SK-N-SH (cell line): ENCODE measurements at regions not wholly inside any gene's neighbourhood (a gene's known extent, or its start where the extent isn't known, plus 50 kb on each side); places are given as distances from the start of the nearest gene placed in this dataset.

Experiments used
- CTCF ChIA-PET: fragments of 300-600, 350-600 bp; formaldehyde crosslinking; extraction: SDS; loops from one replicate; lab custom pipeline; 2021; lab: Yijun Ruan, JAX
- POLR2A ChIA-PET: fragments of 350-600 bp; sonication (Branson Sonifier 250); formaldehyde crosslinking; extraction: SDS; loops from one replicate; lab custom pipeline; 2020; ENCODE audit warnings: antibody characterized with exemption, inconsistent platforms; lab: Yijun Ruan, JAX
- DNase-seq: peaks from one replicate; pipeline ENCODE4 v3.0.0; 2012
- H2AFZ ChIP-seq: fragments of 200-600 bp; sonication (generic); 2 replicates; pipeline ENCODE4 v1.8.1; 2016; ENCODE audit warnings: antibody characterized with exemption, mild to moderate bottlenecking, low read depth
- H3F3A ChIP-seq: fragments of 200-600 bp; sonication (generic); replicated peaks from 2 replicates; pipeline ENCODE3; 2016; ENCODE audit warnings: antibody characterized with exemption, mild to moderate bottlenecking; ENCODE audit not compliant: insufficient read depth
- H3K27ac ChIP-seq, 2 experiments: fragments of 200-500 bp in 1 of 2; fragments of 200-600 bp in 1 of 2; sonication (Bioruptor generic) in 1 of 2; sonication (generic), shearing (Covaris generic) in 1 of 2; 2 replicates each; pipeline versions ENCODE4 v1.5.1 to v1.6.1; 2014 to 2016; ENCODE audit warnings: low read depth in 2 of 2, inconsistent platforms in 1 of 2, low read length in 1 of 2, mild to moderate bottlenecking in 1 of 2, mixed read lengths in 1 of 2
- H3K27me3 ChIP-seq: fragments of 200-600 bp; sonication (generic), shearing (Covaris generic); 2 replicates; pipeline ENCODE4 v1.6.1; 2016; ENCODE audit warnings: mixed run types; ENCODE audit not compliant: insufficient read depth
- H3K36me3 ChIP-seq, 2 experiments: fragments of 200-500 bp in 1 of 2; fragments of 200-600 bp in 1 of 2; sonication (Bioruptor generic) in 1 of 2; sonication (generic) in 1 of 2; replicated peaks in 1 of 2; 2 replicates each; pipeline versions ENCODE3 to v1.5.1; 2014 to 2016; ENCODE audit warnings: low read length in 1 of 2, mild to moderate bottlenecking in 1 of 2; ENCODE audit not compliant: insufficient read depth in 2 of 2, control insufficient read depth in 1 of 2
- H3K4me1 ChIP-seq, 2 experiments: fragments of 200-500 bp in 1 of 2; fragments of 200-600 bp in 1 of 2; sonication (Bioruptor generic) in 1 of 2; sonication (generic), shearing (Covaris generic) in 1 of 2; 2 replicates each; pipeline versions ENCODE4 v1.5.1 to v1.6.1; 2014 to 2016; ENCODE audit warnings: low read depth in 1 of 2, low read length in 1 of 2, mixed run types in 1 of 2; ENCODE audit not compliant: insufficient read depth in 2 of 2, control insufficient read depth in 1 of 2
- H3K4me2 ChIP-seq: fragments of 200-600 bp; sonication (generic), shearing (Covaris generic); 2 replicates; pipeline ENCODE4 v1.6.1; 2017; ENCODE audit warnings: mixed run types
- H3K4me3 ChIP-seq, 2 experiments: fragments of 200-500 bp in 1 of 2; fragments of 200-600 bp in 1 of 2; sonication (Bioruptor generic) in 1 of 2; sonication (generic), shearing (Covaris generic) in 1 of 2; 2 replicates each; pipeline versions ENCODE4 v1.5.1 to v1.8.1; 2014 to 2016; ENCODE audit warnings: low read depth in 2 of 2, inconsistent platforms in 1 of 2, low read length in 1 of 2, mild to moderate bottlenecking in 1 of 2, mixed read lengths in 1 of 2, moderate library complexity in 1 of 2
- H3K79me2 ChIP-seq: fragments of 200-600 bp; sonication (generic); 2 replicates; pipeline ENCODE4 v1.8.1; 2017; ENCODE audit warnings: mild to moderate bottlenecking; ENCODE audit not compliant: insufficient read depth
- H3K9ac ChIP-seq: fragments of 200-600 bp; sonication (generic); 2 replicates; pipeline ENCODE4 v1.6.1; 2017; ENCODE audit warnings: mixed run types
- H3K9me2 ChIP-seq: fragments of 200-600 bp; sonication (generic); 2 replicates; pipeline ENCODE4 v1.6.1; 2017; ENCODE audit warnings: mixed run types
- H3K9me3 ChIP-seq: fragments of 200-600 bp; sonication (generic); 2 replicates; pipeline ENCODE4 v1.6.1; 2017; ENCODE audit warnings: mixed run types, mild to moderate bottlenecking, moderate library complexity
- H4K20me1 ChIP-seq: fragments of 200-600 bp; sonication (generic); 2 replicates; pipeline ENCODE4 v1.6.1; 2017; ENCODE audit warnings: mild to moderate bottlenecking, mixed run types; ENCODE audit not compliant: insufficient read depth
- CTCF ChIP-seq: fragments of 200-600 bp; sonication (generic); IDR thresholded peaks from 2 replicates; pipeline ENCODE4 v1.6.1; 2017; ENCODE audit warnings: antibody characterized with exemption, mild to moderate bottlenecking, moderate library complexity
- FOSL2 ChIP-seq: IDR thresholded peaks from 2 replicates; pipeline ENCODE4 v1.4.0; 2012; ENCODE audit warnings: low read depth, mild to moderate bottlenecking, moderate library complexity, borderline replicate concordance
- FOXJ3 ChIP-seq: sonication (generic); formaldehyde crosslinking; IDR thresholded peaks from 2 replicates; pipeline ENCODE4 v1.5.1; 2020; ENCODE audit warnings: mild to moderate bottlenecking, missing genetic modification reagents
- RAD21 ChIP-seq: IDR thresholded peaks from 2 replicates; pipeline ENCODE4 v1.6.1; 2012; ENCODE audit warnings: mild to moderate bottlenecking, low read length
- RXRA ChIP-seq: IDR thresholded peaks from 2 replicates; pipeline ENCODE4 v1.4.0; 2012; ENCODE audit warnings: low read depth, mild to moderate bottlenecking, borderline replicate concordance
- TCF12 ChIP-seq: IDR thresholded peaks from 2 replicates; pipeline ENCODE4 v1.4.0; 2012
- TEAD4 ChIP-seq: IDR thresholded peaks from 2 replicates; pipeline ENCODE4 v1.4.0; 2012; ENCODE audit warnings: mild to moderate bottlenecking, borderline replicate concordance; ENCODE audit not compliant: insufficient read depth
- WGBS: methylation state at CpG from one replicate; pipeline ENCODE4 v1.1.6; 2017; ENCODE audit warnings: low lambda C conversion rate; 5-methylcytosine and 5-hydroxymethylcytosine counted together
- TF ChIP-seq, protein P1 (sequence below): IDR thresholded peaks from 2 replicates; pipeline ENCODE4 v1.4.0; 2012; ENCODE audit warnings: low read depth, borderline replicate concordance

DNA sequence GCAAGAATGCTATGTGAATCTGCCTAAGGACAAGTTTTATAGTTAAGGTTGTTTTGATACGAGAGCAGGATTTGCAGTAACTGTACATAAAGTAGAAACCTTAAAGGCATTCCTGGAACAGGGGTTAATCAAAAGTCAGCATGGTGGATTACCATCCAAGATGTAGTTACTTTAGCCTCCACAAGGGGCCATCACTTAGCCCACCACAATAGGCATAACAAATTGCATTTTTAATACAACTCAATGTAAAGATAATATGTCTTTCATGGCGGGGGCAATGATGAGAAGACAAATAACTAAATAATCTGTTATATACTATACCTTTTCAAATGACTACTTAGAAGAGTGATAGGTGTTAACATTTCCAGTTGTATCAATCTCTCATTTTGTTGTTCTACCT, 611.2 kb upstream of the ADGRL4 start:
- TF ChIP-seq RAD21 (peak; percentile 10; the same call in 1 of the 2 replicates), CTCF (peak; percentile 50), FOSL2 (no peak)
- no peaks in the 10 kb centered on the region for H4K20me1 ChIP-seq
- no peaks in the 10 kb centered on the region for H3F3A ChIP-seq
- no peaks in the 10 kb centered on the region for H3K9me2 ChIP-seq
- no peak overlapping the region for H3K9ac ChIP-seq
- H3K9me3 ChIP-seq = no peaks in the 10 kb centered on the region
- 94% methylated on average over 2 of the region's 2 CpGs for WGBS
- no peak overlapping the region for H2AFZ ChIP-seq
- H3K27me3 ChIP-seq = no peaks in the 10 kb centered on the region
- H3K79me2 ChIP-seq = no peaks in the 10 kb centered on the region
- no peak overlapping the region for H3K4me2 ChIP-seq
- ChIA-PET POLR2A (no interaction called here), CTCF (interaction anchor here (0.7 kb wide), 1 partner anchor 18 kb away, joined by 3 read pairs; no protein-coding TSS in a partner anchor)
- H3K4me1 ChIP-seq = no peaks in the 10 kb centered on the region
- no peak overlapping the region for H3K27ac ChIP-seq
- H3K36me3 ChIP-seq = no peaks in the 10 kb centered on the region
- no peak for DNase-seq
- H3K4me3 ChIP-seq = no peak overlapping the region

- no peaks in the 10 kb centered on the region for H3F3A ChIP-seq
- no peaks in the 10 kb centered on the region for H3K79me2 ChIP-seq
- no peak for DNase-seq
- ChIA-PET CTCF (no interaction called here), POLR2A (no interaction called here)
- no peaks in the 10 kb centered on the region for H4K20me1 ChIP-seq
- peak overlapping the region; percentile 44 for H2AFZ ChIP-seq
- H3K9me3 ChIP-seq = no peaks in the 10 kb centered on the region
- no peaks in the 10 kb centered on the region for H3K36me3 ChIP-seq
- WGBS = 21% methylated on average over 2 of the region's 2 CpGs
- peak overlapping the region; percentile 6; the same call in 1 of the 2 replicates for H3K4me2 ChIP-seq
- H3K27ac ChIP-seq = no peak overlapping the region
- TF ChIP-seq RXRA (no peak), TCF12 (no peak), FOXJ3 (no peak)
- TF ChIP-seq, protein P1, sequence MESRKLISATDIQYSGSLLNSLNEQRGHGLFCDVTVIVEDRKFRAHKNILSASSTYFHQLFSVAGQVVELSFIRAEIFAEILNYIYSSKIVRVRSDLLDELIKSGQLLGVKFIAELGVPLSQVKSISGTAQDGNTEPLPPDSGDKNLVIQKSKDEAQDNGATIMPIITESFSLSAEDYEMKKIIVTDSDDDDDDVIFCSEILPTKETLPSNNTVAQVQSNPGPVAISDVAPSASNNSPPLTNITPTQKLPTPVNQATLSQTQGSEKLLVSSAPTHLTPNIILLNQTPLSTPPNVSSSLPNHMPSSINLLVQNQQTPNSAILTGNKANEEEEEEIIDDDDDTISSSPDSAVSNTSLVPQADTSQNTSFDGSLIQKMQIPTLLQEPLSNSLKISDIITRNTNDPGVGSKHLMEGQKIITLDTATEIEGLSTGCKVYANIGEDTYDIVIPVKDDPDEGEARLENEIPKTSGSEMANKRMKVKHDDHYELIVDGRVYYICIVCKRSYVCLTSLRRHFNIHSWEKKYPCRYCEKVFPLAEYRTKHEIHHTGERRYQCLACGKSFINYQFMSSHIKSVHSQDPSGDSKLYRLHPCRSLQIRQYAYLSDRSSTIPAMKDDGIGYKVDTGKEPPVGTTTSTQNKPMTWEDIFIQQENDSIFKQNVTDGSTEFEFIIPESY = no peak
- H3K9me2 ChIP-seq = no peaks in the 10 kb centered on the region
- H3K4me3 ChIP-seq = no peak overlapping the region
- no peak overlapping the region for H3K9ac ChIP-seq
- H3K4me1 ChIP-seq = no peaks in the 10 kb centered on the region
- no peaks in the 10 kb centered on the region for H3K27me3 ChIP-seq
These were observed 608.2 kb upstream of the ADGRL4 start for GRCh38 chr1:79614762-79615161.

DNA sequence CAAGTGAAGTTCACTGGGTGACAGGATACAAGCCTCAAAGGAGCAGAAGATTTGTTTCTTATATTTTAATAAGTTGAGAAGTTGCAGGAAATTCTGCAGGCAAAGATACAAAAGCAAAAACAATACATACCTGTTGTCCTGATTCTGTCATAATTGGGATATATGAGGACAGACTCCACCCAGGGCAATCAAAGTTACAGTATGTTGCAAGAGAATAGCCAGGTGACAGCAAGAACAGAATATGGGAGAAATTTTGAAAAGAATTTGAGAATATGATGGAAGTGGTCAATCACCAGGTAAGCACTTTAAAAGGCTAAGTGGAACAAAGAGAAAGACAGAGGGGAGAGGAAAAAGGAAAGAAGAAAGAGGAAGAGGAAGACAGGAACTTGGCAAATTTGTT, 607.6 kb upstream of the ADGRL4 start:
- no peaks in the 10 kb centered on the region for H3K27me3 ChIP-seq
- CTCF ChIA-PET = no interaction called here
- DNase-seq = no peak
- POLR2A ChIA-PET = no interaction called here
- no peak overlapping the region for H3K9ac ChIP-seq
- peak overlapping the region; percentile 44; the same call in 1 of the 2 replicates for H2AFZ ChIP-seq
- no peaks in the 10 kb centered on the region for H3K4me1 ChIP-seq
- H3K9me3 ChIP-seq = no peaks in the 10 kb centered on the region
- H4K20me1 ChIP-seq = no peaks in the 10 kb centered on the region
- no peak overlapping the region for H3K4me2 ChIP-seq
- TF ChIP-seq TEAD4 = no peak
- TF ChIP-seq, all 33 proteins: peak for 0
- Histone ChIP-seq H3K27ac (no peak overlapping the region), H3K36me3 (no peaks in the 10 kb centered on the region), H3K79me2 (no peaks in the 10 kb centered on the region), H3K9me2 (no peaks in the 10 kb centered on the region), H3K4me3 (no peak overlapping the region), H3F3A (no peaks in the 10 kb centered on the region)
